ENCODE measurements at regions not wholly inside any gene's neighbourhood (a gene's known extent, or its start where the extent isn't known, plus 50 kb on each side); places are given as distances from the start of the nearest gene placed in this dataset.

GRCh38 chr16:17017442-17017841, 453.3 kb downstream of the XYLT1 start:
- intact Hi-C loops (cut with micrococcal nuclease), result no loop called here
- peaks cover 2% of the 10 kb centered on the region for H3K36me3 Mint-ChIP-seq
- no peaks in the 10 kb centered on the region for H3K27me3 Mint-ChIP-seq
- no peak overlapping the region for H3K27ac Mint-ChIP-seq
- DNase-seq, result no peak
- POLR2A ChIA-PET, result no interaction called here
- H3K9me3 Mint-ChIP-seq, result peaks cover 11% of the 10 kb centered on the region
- H3K4me3 Mint-ChIP-seq, result no peak overlapping the region
- CTCF ChIA-PET, result no interaction called here
- H3K4me1 Mint-ChIP-seq (ENCODE audit: low read depth), result peaks cover 12% of the 10 kb centered on the region

- POLR2A ChIA-PET, result no interaction called here
- H3K4me3 Mint-ChIP-seq, result no peak overlapping the region
- peaks cover 11% of the 10 kb centered on the region for H3K9me3 Mint-ChIP-seq
- H3K36me3 Mint-ChIP-seq, result peaks cover 2% of the 10 kb centered on the region
- intact Hi-C loops (cut with micrococcal nuclease), result no loop called here
- H3K27ac Mint-ChIP-seq, result no peak overlapping the region
- peaks cover 4% of the 10 kb centered on the region for H3K4me1 Mint-ChIP-seq (ENCODE audit: low read depth)
- H3K27me3 Mint-ChIP-seq, result no peaks in the 10 kb centered on the region
- CTCF ChIA-PET, result no interaction called here
- DNase-seq, result no peak
Observed at GRCh38 chr16:17018585-17018939, 452.2 kb downstream of the XYLT1 start.

GRCh38 chr16:17019366-17019765, 451.4 kb downstream of the XYLT1 start:
- Mint-ChIP-seq H3K4me3 (no peak overlapping the region), H3K27ac (no peak overlapping the region), H3K9me3 (peaks cover 11% of the 10 kb centered on the region), H3K4me1 (ENCODE audit: low read depth) (no peaks in the 10 kb centered on the region), H3K27me3 (no peaks in the 10 kb centered on the region), H3K36me3 (peaks cover 2% of the 10 kb centered on the region)
- POLR2A ChIA-PET, result no interaction called here
- CTCF ChIA-PET, result no interaction called here
- no peak for DNase-seq
- intact Hi-C loops (cut with micrococcal nuclease), result no loop called here

- intact Hi-C loops (cut with micrococcal nuclease), result no loop called here
- CTCF ChIA-PET, result no interaction called here
Observed at GRCh38 chr16:17023606-17024005, 447.2 kb downstream of the XYLT1 start.

GRCh38 chr16:17024514-17024913, 446.2 kb downstream of the XYLT1 start:
- intact Hi-C loops (cut with micrococcal nuclease), result no loop called here
- H3K4me3 Mint-ChIP-seq, result no peak overlapping the region
- H3K9me3 Mint-ChIP-seq, result peaks cover 9% of the 10 kb centered on the region
- no peaks in the 10 kb centered on the region for H3K27me3 Mint-ChIP-seq
- POLR2A ChIA-PET, result no interaction called here
- H3K36me3 Mint-ChIP-seq, result peaks cover 6% of the 10 kb centered on the region
- CTCF ChIA-PET, result no interaction called here
- DNase-seq, result no peak
- peaks cover 24% of the 10 kb centered on the region for H3K4me1 Mint-ChIP-seq (ENCODE audit: low read depth)
- H3K27ac Mint-ChIP-seq, result no peak overlapping the region

More at GRCh38 chr16:17023606-17024005, 447.2 kb downstream of the XYLT1 start:
- Mint-ChIP-seq H3K27me3 (no peaks in the 10 kb centered on the region), H3K4me1 (ENCODE audit: low read depth) (peaks cover 24% of the 10 kb centered on the region), H3K9me3 (no peaks in the 10 kb centered on the region), H3K36me3 (no peaks in the 10 kb centered on the region), H3K4me3 (no peak overlapping the region), H3K27ac (no peak overlapping the region)
- DNase-seq, result no peak
- POLR2A ChIA-PET, result no interaction called here

- ChIA-PET POLR2A (no interaction called here), CTCF (no interaction called here)
- H3K4me1 Mint-ChIP-seq (ENCODE audit: low read depth), result peaks cover 24% of the 10 kb centered on the region
- no peaks in the 10 kb centered on the region for H3K27me3 Mint-ChIP-seq
- DNase-seq, result peak; percentile 65
- intact Hi-C loops (cut with micrococcal nuclease), result loop anchor here (1.0 to 2.0 kb wide), 2 partner anchors 13 to 44 kb away; no protein-coding TSS in a partner anchor
- peaks cover 14% of the 10 kb centered on the region for H3K36me3 Mint-ChIP-seq
- H3K9me3 Mint-ChIP-seq, result peaks cover 16% of the 10 kb centered on the region
- H3K4me3 Mint-ChIP-seq, result no peak overlapping the region
- peak overlapping the region; percentile 60 for H3K27ac Mint-ChIP-seq
Observed at GRCh38 chr16:17026600-17027242, 444.0 kb downstream of the XYLT1 start.

- H3K27ac Mint-ChIP-seq, result no peak overlapping the region
- intact Hi-C loops (cut with micrococcal nuclease), result loop anchor here (1.0 to 2.0 kb wide), 2 partner anchors 14 to 43 kb away; no protein-coding TSS in a partner anchor
Observed at GRCh38 chr16:17027488-17028129, 443.2 kb downstream of the XYLT1 start.

GRCh38 chr16:17029602-17030350, 441.0 kb downstream of the XYLT1 start:
- Mint-ChIP-seq H3K36me3 (peaks cover 17% of the 10 kb centered on the region), H3K9me3 (peaks cover 23% of the 10 kb centered on the region), H3K27ac (no peak overlapping the region), H3K4me1 (ENCODE audit: low read depth) (peaks cover 24% of the 10 kb centered on the region), H3K27me3 (no peaks in the 10 kb centered on the region), H3K4me3 (no peak overlapping the region)
- ChIA-PET POLR2A (no interaction called here), CTCF (no interaction called here)
- intact Hi-C loops (cut with micrococcal nuclease), result no loop called here
- no peak for DNase-seq

More at GRCh38 chr16:17027488-17028129, 443.2 kb downstream of the XYLT1 start:
- ChIA-PET POLR2A (no interaction called here), CTCF (no interaction called here)
- H3K36me3 Mint-ChIP-seq, result peaks cover 14% of the 10 kb centered on the region
- no peak for DNase-seq
- H3K27me3 Mint-ChIP-seq, result no peaks in the 10 kb centered on the region
- H3K4me3 Mint-ChIP-seq, result no peak overlapping the region
- H3K4me1 Mint-ChIP-seq (ENCODE audit: low read depth), result peaks cover 24% of the 10 kb centered on the region
- peaks cover 16% of the 10 kb centered on the region for H3K9me3 Mint-ChIP-seq

- Mint-ChIP-seq H3K36me3 (peaks cover 17% of the 10 kb centered on the region), H3K27ac (no peak overlapping the region), H3K27me3 (no peaks in the 10 kb centered on the region), H3K4me1 (ENCODE audit: low read depth) (peaks cover 13% of the 10 kb centered on the region), H3K4me3 (no peak overlapping the region), H3K9me3 (peaks cover 23% of the 10 kb centered on the region)
- CTCF ChIA-PET, result no interaction called here
- DNase-seq, result no peak
- POLR2A ChIA-PET, result no interaction called here
- intact Hi-C loops (cut with micrococcal nuclease), result no loop called here
Observed at GRCh38 chr16:17031484-17032268, 439.1 kb downstream of the XYLT1 start.

GRCh38 chr16:17032332-17032731, 438.4 kb downstream of the XYLT1 start:
- no peak overlapping the region for H3K27ac Mint-ChIP-seq
- H3K4me1 Mint-ChIP-seq (ENCODE audit: low read depth), result peaks cover 7% of the 10 kb centered on the region
- H3K36me3 Mint-ChIP-seq, result peaks cover 17% of the 10 kb centered on the region
- H3K4me3 Mint-ChIP-seq, result no peak overlapping the region
- peaks cover 23% of the 10 kb centered on the region for H3K9me3 Mint-ChIP-seq
- DNase-seq, result no peak
- CTCF ChIA-PET, result no interaction called here
- no peaks in the 10 kb centered on the region for H3K27me3 Mint-ChIP-seq
- POLR2A ChIA-PET, result no interaction called here
- intact Hi-C loops (cut with micrococcal nuclease), result no loop called here

- intact Hi-C loops (cut with micrococcal nuclease), result no loop called here
- DNase-seq, result no peak
- no peaks in the 10 kb centered on the region for H3K4me1 Mint-ChIP-seq (ENCODE audit: low read depth)
- no peaks in the 10 kb centered on the region for H3K27me3 Mint-ChIP-seq
- CTCF ChIA-PET, result no interaction called here
- H3K27ac Mint-ChIP-seq, result no peak overlapping the region
- POLR2A ChIA-PET, result no interaction called here
- peaks cover 9% of the 10 kb centered on the region for H3K36me3 Mint-ChIP-seq
- H3K4me3 Mint-ChIP-seq, result no peak overlapping the region
- H3K9me3 Mint-ChIP-seq, result peaks cover 13% of the 10 kb centered on the region
Observed at GRCh38 chr16:17034477-17035252, 436.1 kb downstream of the XYLT1 start.

- Mint-ChIP-seq H3K27ac (no peak overlapping the region), H3K4me3 (no peak overlapping the region), H3K27me3 (no peaks in the 10 kb centered on the region), H3K9me3 (peaks cover 8% of the 10 kb centered on the region), H3K4me1 (ENCODE audit: low read depth) (no peaks in the 10 kb centered on the region), H3K36me3 (peaks cover 3% of the 10 kb centered on the region)
- no peak for DNase-seq
- CTCF ChIA-PET, result no interaction called here
- POLR2A ChIA-PET, result no interaction called here
- intact Hi-C loops (cut with micrococcal nuclease), result no loop called here
Observed at GRCh38 chr16:17037499-17037898, 433.3 kb downstream of the XYLT1 start.

All from activated CD4-positive, alpha-beta memory T cell treated with anti-CD3 and anti-CD28 coated beads for 36 hours (primary cell).